GM23338 (cell line): ENCODE measurements at regions not wholly inside any gene's neighbourhood (a gene's known extent, or its start where the extent isn't known, plus 50 kb on each side); places are given as distances from the start of the nearest gene placed in this dataset.

Source experiments
- ATAC-seq: fragments of 200-7000 bp; cut with Tn5 transposase; 3 replicates; pipeline ENCODE4 v1.9.1; 2020
- DNase-seq: peaks from one replicate; pipeline ENCODE4 v3.0.0-alpha.2; 2015; ENCODE audit warnings: low spot score
- H2AFZ ChIP-seq: fragments of 200-600 bp; sonication (generic); 2 replicates; pipeline ENCODE4 v1.8.0; 2016; ENCODE audit warnings: antibody characterized with exemption, mild to moderate bottlenecking, moderate library complexity
- H3F3A ChIP-seq: fragments of 200-600 bp; sonication (generic); replicated peaks from 2 replicates; pipeline ENCODE4 v1.8.0; 2017; ENCODE audit warnings: antibody characterized with exemption, mixed run types, low read depth
- H3K27ac ChIP-seq: fragments of 200-600 bp; sonication (generic); 2 replicates; pipeline ENCODE4 v1.6.1; 2016; ENCODE audit warnings: low read depth
- H3K27me3 ChIP-seq: fragments of 200-600 bp; sonication (generic); 2 replicates; pipeline ENCODE4 v1.8.0; 2016; ENCODE audit warnings: mild to moderate bottlenecking, mixed run types, moderate library complexity; ENCODE audit not compliant: insufficient read depth
- H3K36me3 ChIP-seq: fragments of 200-600 bp; sonication (generic); 2 replicates; pipeline ENCODE4 v1.8.0; 2016; ENCODE audit warnings: mild to moderate bottlenecking; ENCODE audit not compliant: insufficient read depth
- H3K4me1 ChIP-seq: fragments of 200-600 bp; sonication (generic); 2 replicates; pipeline ENCODE4 v1.8.0; 2016; ENCODE audit warnings: mild to moderate bottlenecking, moderate library complexity; ENCODE audit not compliant: insufficient read depth
- H3K4me2 ChIP-seq: fragments of 200-600 bp; sonication (generic); 2 replicates; pipeline ENCODE4 v1.7.1; 2017; ENCODE audit warnings: mixed run types
- H3K4me3 ChIP-seq: fragments of 200-600 bp; sonication (generic); 2 replicates; pipeline ENCODE4 v1.6.1; 2016; ENCODE audit warnings: mixed run types
- H3K79me2 ChIP-seq: fragments of 200-600 bp; sonication (generic); replicated peaks from 2 replicates; pipeline ENCODE4 v1.8.0; 2017; ENCODE audit warnings: mild to moderate bottlenecking; ENCODE audit not compliant: insufficient read depth
- H3K9me2 ChIP-seq: fragments of 200-600 bp; sonication (generic); 2 replicates; pipeline ENCODE4 v1.8.0; 2017; ENCODE audit not compliant: insufficient read depth
- H4K20me1 ChIP-seq: fragments of 200-600 bp; sonication (generic); replicated peaks from 2 replicates; pipeline ENCODE4 v1.8.0; 2017; ENCODE audit warnings: mild to moderate bottlenecking; ENCODE audit not compliant: insufficient read depth
- H3K27ac Mint-ChIP-seq: 2 replicates; pipeline ENCODE4 v1.8.0; 2020; ENCODE audit warnings: inconsistent platforms, mild to moderate bottlenecking, moderate library complexity, mixed read lengths
- H3K27me3 Mint-ChIP-seq: 3 replicates; pipeline ENCODE4 v1.8.0; 2022; ENCODE audit warnings: low read depth, mild to moderate bottlenecking, moderate library complexity, mixed read lengths, inconsistent platforms; ENCODE audit not compliant: insufficient read depth, poor library complexity
- H3K36me3 Mint-ChIP-seq: 3 replicates; pipeline ENCODE4 v1.8.0; 2021; ENCODE audit warnings: low read depth, mild to moderate bottlenecking, inconsistent platforms, moderate library complexity, mixed read lengths
- H3K4me1 Mint-ChIP-seq: 3 replicates; pipeline ENCODE4 v1.8.0; 2020; ENCODE audit warnings: mild to moderate bottlenecking, inconsistent platforms, mixed read lengths
- H3K4me3 Mint-ChIP-seq: 3 replicates; pipeline ENCODE4 v1.8.0; 2021; ENCODE audit warnings: moderate library complexity, mild to moderate bottlenecking, inconsistent platforms, mixed read lengths
- H3K9me3 Mint-ChIP-seq: 3 replicates; pipeline ENCODE4 v1.8.0; 2020; ENCODE audit warnings: moderate library complexity, mild to moderate bottlenecking, inconsistent platforms, mixed read lengths
- JUNB ChIP-seq: IDR thresholded peaks from one replicate; pipeline ENCODE4 v1.6.1; 2016; ENCODE audit warnings: antibody characterized with exemption; ENCODE audit not compliant: unreplicated experiment
- NANOG ChIP-seq: IDR thresholded peaks from 2 replicates; pipeline ENCODE4 v1.6.1; 2016; ENCODE audit warnings: antibody characterized with exemption, borderline replicate concordance
- POLR2AphosphoS5 ChIP-seq: IDR thresholded peaks from 2 replicates; pipeline ENCODE4 v1.6.1; 2016; ENCODE audit warnings: antibody characterized with exemption, low read depth
- STAT1 ChIP-seq: IDR thresholded peaks from one replicate; pipeline ENCODE4 v1.6.1; 2016; ENCODE audit warnings: antibody characterized with exemption; ENCODE audit not compliant: unreplicated experiment
- ZNF114 ChIP-seq: fragments of 250-450 bp; sonication (Bioruptor Pico); IDR thresholded peaks from 2 replicates; pipeline ENCODE4 v1.5.0; 2020; ENCODE audit warnings: mild to moderate bottlenecking, moderate library complexity
- ZNF331 ChIP-seq: fragments of 250-450 bp; sonication (Bioruptor Pico); IDR thresholded peaks from 2 replicates; pipeline ENCODE4 v1.5.0; 2020; ENCODE audit warnings: low read depth, mild to moderate bottlenecking, moderate library complexity
- TF ChIP-seq, protein P1 (sequence below): IDR thresholded peaks from 2 replicates; pipeline ENCODE4 v1.6.1; 2016; ENCODE audit warnings: antibody characterized with exemption
- TF ChIP-seq, protein P2 (sequence below): fragments of 250-450 bp; sonication (Bioruptor Pico); IDR thresholded peaks from 2 replicates; pipeline ENCODE4 v1.5.0; 2020; ENCODE audit warnings: mild to moderate bottlenecking, moderate library complexity
- TF ChIP-seq, protein P3 (sequence below), 2 experiments: fragments of 200-600 bp in 1 of 2; sonication (generic) in 1 of 2; conservative IDR thresholded peaks; 2 replicates each; pipeline versions ENCODE4 v1.5.1 to v1.6.1; 2016 to 2017; ENCODE audit warnings: antibody characterized with exemption in 2 of 2, low read depth in 2 of 2, mild to moderate bottlenecking in 2 of 2, moderate library complexity in 1 of 2
- TF ChIP-seq, protein P4 (sequence below): IDR thresholded peaks from one replicate; pipeline ENCODE4 v1.6.1; 2018; ENCODE audit warnings: antibody characterized with exemption; ENCODE audit not compliant: unreplicated experiment

DNA sequence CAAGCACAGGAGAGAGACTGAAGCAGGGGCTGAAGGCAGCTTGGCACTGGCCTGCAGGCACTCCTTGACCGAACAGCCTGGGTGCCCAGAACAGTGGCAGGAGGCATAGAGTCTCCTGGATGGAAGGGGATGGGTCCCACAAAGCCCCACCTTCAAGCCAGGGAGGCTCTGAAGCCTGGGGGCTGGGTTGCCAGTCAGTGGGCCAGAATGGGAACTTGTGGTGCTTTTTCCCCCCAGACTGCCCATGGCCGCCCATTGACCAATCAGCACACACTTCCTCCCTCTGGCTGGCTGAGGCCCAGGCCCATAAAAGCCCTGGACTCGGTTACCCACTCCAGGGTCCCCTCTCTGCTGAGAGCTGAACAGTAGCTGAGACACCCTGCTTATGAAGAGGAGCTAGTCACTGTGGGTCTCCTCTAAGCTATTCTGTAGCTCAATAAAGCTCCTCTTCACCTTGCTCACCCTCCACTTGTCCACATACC is 109.6 kb downstream of the ELAPOR2 start:
- Histone ChIP-seq H3F3A (no peaks in the 10 kb centered on the region), H3K4me3 (no peak overlapping the region), H3K27ac (no peak overlapping the region), H3K27me3 (no peaks in the 10 kb centered on the region), H4K20me1 (no peaks in the 10 kb centered on the region), H3K36me3 (no peaks in the 10 kb centered on the region), H3K4me2 (no peak overlapping the region), H2AFZ (no peak overlapping the region), H3K9me2 (no peaks in the 10 kb centered on the region), H3K4me1 (peaks cover 26% of the 10 kb centered on the region), H3K79me2 (peaks cover 36% of the 10 kb centered on the region)
- DNase-seq (no peak), ATAC-seq (no peak)
- Mint-ChIP-seq H3K36me3 (no peaks in the 10 kb centered on the region), H3K4me1 (peaks cover 27% of the 10 kb centered on the region), H3K9me3 (no peaks in the 10 kb centered on the region), H3K27ac (no peak overlapping the region), H3K27me3 (peaks cover 2% of the 10 kb centered on the region), H3K4me3 (no peak overlapping the region)
- TF ChIP-seq STAT1 (no peak), ZNF114 (CRISPR knock-in tag) (no peak), POLR2AphosphoS5 (no peak), NANOG (no peak), JUNB (no peak), ZNF331 (CRISPR knock-in tag) (no peak)
- TF ChIP-seq, protein P1, sequence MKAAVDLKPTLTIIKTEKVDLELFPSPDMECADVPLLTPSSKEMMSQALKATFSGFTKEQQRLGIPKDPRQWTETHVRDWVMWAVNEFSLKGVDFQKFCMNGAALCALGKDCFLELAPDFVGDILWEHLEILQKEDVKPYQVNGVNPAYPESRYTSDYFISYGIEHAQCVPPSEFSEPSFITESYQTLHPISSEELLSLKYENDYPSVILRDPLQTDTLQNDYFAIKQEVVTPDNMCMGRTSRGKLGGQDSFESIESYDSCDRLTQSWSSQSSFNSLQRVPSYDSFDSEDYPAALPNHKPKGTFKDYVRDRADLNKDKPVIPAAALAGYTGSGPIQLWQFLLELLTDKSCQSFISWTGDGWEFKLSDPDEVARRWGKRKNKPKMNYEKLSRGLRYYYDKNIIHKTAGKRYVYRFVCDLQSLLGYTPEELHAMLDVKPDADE = no peak
- TF ChIP-seq, protein P2, sequence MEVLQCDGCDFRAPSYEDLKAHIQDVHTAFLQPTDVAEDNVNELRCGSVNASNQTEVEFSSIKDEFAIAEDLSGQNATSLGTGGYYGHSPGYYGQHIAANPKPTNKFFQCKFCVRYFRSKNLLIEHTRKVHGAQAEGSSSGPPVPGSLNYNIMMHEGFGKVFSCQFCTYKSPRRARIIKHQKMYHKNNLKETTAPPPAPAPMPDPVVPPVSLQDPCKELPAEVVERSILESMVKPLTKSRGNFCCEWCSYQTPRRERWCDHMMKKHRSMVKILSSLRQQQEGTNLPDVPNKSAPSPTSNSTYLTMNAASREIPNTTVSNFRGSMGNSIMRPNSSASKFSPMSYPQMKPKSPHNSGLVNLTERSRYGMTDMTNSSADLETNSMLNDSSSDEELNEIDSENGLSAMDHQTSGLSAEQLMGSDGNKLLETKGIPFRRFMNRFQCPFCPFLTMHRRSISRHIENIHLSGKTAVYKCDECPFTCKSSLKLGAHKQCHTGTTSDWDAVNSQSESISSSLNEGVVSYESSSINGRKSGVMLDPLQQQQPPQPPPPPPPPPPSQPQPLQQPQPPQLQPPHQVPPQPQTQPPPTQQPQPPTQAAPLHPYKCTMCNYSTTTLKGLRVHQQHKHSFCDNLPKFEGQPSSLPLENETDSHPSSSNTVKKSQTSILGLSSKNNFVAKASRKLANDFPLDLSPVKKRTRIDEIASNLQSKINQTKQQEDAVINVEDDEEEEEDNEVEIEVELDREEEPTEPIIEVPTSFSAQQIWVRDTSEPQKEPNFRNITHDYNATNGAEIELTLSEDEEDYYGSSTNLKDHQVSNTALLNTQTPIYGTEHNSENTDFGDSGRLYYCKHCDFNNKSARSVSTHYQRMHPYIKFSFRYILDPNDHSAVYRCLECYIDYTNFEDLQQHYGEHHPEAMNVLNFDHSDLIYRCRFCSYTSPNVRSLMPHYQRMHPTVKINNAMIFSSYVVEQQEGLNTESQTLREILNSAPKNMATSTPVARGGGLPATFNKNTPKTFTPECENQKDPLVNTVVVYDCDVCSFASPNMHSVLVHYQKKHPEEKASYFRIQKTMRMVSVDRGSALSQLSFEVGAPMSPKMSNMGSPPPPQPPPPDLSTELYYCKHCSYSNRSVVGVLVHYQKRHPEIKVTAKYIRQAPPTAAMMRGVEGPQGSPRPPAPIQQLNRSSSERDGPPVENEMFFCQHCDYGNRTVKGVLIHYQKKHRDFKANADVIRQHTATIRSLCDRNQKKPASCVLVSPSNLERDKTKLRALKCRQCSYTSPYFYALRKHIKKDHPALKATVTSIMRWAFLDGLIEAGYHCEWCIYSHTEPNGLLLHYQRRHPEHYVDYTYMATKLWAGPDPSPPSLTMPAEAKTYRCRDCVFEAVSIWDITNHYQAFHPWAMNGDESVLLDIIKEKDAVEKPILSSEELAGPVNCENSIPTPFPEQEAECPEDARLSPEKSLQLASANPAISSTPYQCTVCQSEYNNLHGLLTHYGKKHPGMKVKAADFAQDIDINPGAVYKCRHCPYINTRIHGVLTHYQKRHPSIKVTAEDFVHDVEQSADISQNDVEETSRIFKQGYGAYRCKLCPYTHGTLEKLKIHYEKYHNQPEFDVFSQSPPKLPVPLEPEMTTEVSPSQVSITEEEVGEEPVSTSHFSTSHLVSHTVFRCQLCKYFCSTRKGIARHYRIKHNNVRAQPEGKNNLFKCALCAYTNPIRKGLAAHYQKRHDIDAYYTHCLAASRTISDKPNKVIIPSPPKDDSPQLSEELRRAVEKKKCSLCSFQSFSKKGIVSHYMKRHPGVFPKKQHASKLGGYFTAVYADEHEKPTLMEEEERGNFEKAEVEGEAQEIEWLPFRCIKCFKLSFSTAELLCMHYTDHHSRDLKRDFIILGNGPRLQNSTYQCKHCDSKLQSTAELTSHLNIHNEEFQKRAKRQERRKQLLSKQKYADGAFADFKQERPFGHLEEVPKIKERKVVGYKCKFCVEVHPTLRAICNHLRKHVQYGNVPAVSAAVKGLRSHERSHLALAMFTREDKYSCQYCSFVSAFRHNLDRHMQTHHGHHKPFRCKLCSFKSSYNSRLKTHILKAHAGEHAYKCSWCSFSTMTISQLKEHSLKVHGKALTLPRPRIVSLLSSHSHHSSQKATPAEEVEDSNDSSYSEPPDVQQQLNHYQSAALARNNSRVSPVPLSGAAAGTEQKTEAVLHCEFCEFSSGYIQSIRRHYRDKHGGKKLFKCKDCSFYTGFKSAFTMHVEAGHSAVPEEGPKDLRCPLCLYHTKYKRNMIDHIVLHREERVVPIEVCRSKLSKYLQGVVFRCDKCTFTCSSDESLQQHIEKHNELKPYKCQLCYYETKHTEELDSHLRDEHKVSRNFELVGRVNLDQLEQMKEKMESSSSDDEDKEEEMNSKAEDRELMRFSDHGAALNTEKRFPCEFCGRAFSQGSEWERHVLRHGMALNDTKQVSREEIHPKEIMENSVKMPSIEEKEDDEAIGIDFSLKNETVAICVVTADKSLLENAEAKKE (CRISPR knock-in tag) = no peak
- TF ChIP-seq, protein P3, sequence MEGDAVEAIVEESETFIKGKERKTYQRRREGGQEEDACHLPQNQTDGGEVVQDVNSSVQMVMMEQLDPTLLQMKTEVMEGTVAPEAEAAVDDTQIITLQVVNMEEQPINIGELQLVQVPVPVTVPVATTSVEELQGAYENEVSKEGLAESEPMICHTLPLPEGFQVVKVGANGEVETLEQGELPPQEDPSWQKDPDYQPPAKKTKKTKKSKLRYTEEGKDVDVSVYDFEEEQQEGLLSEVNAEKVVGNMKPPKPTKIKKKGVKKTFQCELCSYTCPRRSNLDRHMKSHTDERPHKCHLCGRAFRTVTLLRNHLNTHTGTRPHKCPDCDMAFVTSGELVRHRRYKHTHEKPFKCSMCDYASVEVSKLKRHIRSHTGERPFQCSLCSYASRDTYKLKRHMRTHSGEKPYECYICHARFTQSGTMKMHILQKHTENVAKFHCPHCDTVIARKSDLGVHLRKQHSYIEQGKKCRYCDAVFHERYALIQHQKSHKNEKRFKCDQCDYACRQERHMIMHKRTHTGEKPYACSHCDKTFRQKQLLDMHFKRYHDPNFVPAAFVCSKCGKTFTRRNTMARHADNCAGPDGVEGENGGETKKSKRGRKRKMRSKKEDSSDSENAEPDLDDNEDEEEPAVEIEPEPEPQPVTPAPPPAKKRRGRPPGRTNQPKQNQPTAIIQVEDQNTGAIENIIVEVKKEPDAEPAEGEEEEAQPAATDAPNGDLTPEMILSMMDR (conservative IDR thresholded peaks at IDR 0.05; ENCODE audit: low read depth in 2 of 2) = no peak
- TF ChIP-seq, protein P4, sequence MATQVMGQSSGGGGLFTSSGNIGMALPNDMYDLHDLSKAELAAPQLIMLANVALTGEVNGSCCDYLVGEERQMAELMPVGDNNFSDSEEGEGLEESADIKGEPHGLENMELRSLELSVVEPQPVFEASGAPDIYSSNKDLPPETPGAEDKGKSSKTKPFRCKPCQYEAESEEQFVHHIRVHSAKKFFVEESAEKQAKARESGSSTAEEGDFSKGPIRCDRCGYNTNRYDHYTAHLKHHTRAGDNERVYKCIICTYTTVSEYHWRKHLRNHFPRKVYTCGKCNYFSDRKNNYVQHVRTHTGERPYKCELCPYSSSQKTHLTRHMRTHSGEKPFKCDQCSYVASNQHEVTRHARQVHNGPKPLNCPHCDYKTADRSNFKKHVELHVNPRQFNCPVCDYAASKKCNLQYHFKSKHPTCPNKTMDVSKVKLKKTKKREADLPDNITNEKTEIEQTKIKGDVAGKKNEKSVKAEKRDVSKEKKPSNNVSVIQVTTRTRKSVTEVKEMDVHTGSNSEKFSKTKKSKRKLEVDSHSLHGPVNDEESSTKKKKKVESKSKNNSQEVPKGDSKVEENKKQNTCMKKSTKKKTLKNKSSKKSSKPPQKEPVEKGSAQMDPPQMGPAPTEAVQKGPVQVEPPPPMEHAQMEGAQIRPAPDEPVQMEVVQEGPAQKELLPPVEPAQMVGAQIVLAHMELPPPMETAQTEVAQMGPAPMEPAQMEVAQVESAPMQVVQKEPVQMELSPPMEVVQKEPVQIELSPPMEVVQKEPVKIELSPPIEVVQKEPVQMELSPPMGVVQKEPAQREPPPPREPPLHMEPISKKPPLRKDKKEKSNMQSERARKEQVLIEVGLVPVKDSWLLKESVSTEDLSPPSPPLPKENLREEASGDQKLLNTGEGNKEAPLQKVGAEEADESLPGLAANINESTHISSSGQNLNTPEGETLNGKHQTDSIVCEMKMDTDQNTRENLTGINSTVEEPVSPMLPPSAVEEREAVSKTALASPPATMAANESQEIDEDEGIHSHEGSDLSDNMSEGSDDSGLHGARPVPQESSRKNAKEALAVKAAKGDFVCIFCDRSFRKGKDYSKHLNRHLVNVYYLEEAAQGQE = no peak
